DMS114 treated with DMSO at 0.1 percent for 48 hours (cell line): ENCODE measurements at regions not wholly inside any gene's neighbourhood (a gene's known extent, or its start where the extent isn't known, plus 50 kb on each side); places are given as distances from the start of the nearest gene placed in this dataset.
"Not testable (repeated sequence)": the region's sequence is repeated elsewhere in the genome, so short reads cannot be mapped to it uniquely, and the experiment has no call there.

Experiments used
- DNase-seq: peaks from one replicate; lab custom pipeline; 2025; ENCODE audit not compliant: unreplicated experiment; lab: John Stamatoyannopoulos, UW

- DNase-seq = no peak
Measured at GRCh38 chr10:125407000-125407502, 246.7 kb upstream of the CTBP2 start.

- DNase-seq = not testable (repeated sequence)
Measured at GRCh38 chr10:125404902-125405301, 244.5 kb upstream of the CTBP2 start.

GRCh38 chr10:125401462-125401861 lies 241.1 kb upstream of the CTBP2 start:
- DNase-seq = no peak

GRCh38 chr10:125399289-125399688 lies 238.9 kb upstream of the CTBP2 start:
- no peak for DNase-seq

- DNase-seq = no peak
Measured at GRCh38 chr10:125398270-125398669, 237.9 kb upstream of the CTBP2 start.

GRCh38 chr10:125397608-125398007 lies 237.2 kb upstream of the CTBP2 start:
- no peak for DNase-seq

GRCh38 chr10:125396676-125397075 lies 236.3 kb upstream of the CTBP2 start:
- DNase-seq = no peak

- DNase-seq = no peak
Measured at GRCh38 chr10:125392609-125393008, 232.2 kb upstream of the CTBP2 start.

- DNase-seq = no peak
Measured at GRCh38 chr10:125392154-125392553, 231.8 kb upstream of the CTBP2 start.

GRCh38 chr10:125389648-125390047 lies 229.3 kb upstream of the CTBP2 start:
- no peak for DNase-seq

- no peak for DNase-seq
Measured at GRCh38 chr10:125379592-125379991, 219.2 kb upstream of the CTBP2 start.

GRCh38 chr10:125377368-125377767 lies 217.0 kb upstream of the CTBP2 start:
- no peak for DNase-seq

- no peak for DNase-seq
Measured at GRCh38 chr10:125375210-125375609, 214.8 kb upstream of the CTBP2 start.

- no peak for DNase-seq
Measured at GRCh38 chr10:125373546-125373945, 213.2 kb upstream of the CTBP2 start.

GRCh38 chr10:125370578-125370977 lies 210.2 kb upstream of the CTBP2 start:
- no peak for DNase-seq

- no peak for DNase-seq
Measured at GRCh38 chr10:125369382-125370326, 209.3 kb upstream of the CTBP2 start.

GRCh38 chr10:125368146-125368545 lies 207.8 kb upstream of the CTBP2 start:
- no peak for DNase-seq

GRCh38 chr10:125363791-125364190 lies 203.4 kb upstream of the CTBP2 start:
- DNase-seq = no peak

- DNase-seq = no peak
Measured at GRCh38 chr10:125362950-125363349, 202.6 kb upstream of the CTBP2 start.

GRCh38 chr10:125359401-125359800 lies 199.0 kb upstream of the CTBP2 start:
- no peak for DNase-seq

- no peak for DNase-seq
Measured at GRCh38 chr10:125355657-125356056, 195.3 kb upstream of the CTBP2 start.

- DNase-seq = no peak
Measured at GRCh38 chr10:125350519-125350918, 190.2 kb upstream of the CTBP2 start.

- no peak for DNase-seq
Measured at GRCh38 chr10:125348536-125348935, 188.2 kb upstream of the CTBP2 start.
